ENCODE measurements at regions not wholly inside any gene's neighbourhood (a gene's known extent, or its start where the extent isn't known, plus 50 kb on each side); places are given as distances from the start of the nearest gene placed in this dataset.

- Histone ChIP-seq H3K79me2 (ENCODE audit: insufficient read depth, low read length) (no peaks in the 10 kb centered on the region), H3K9me3 (ENCODE audit: insufficient read depth, low read length, severe bottlenecking) (no peaks in the 10 kb centered on the region), H3K4me1 (ENCODE audit: insufficient read depth, low read length) (no peaks in the 10 kb centered on the region), H3K27me3 (ENCODE audit: insufficient read depth, low read length, poor library complexity) (peaks cover 2% of the 10 kb centered on the region), H3K4me3 (ENCODE audit: low read depth in 1 of 2, low read length in 2 of 2) (no peak overlapping the region), H2AFZ (ENCODE audit: low read depth, low read length) (no peak overlapping the region), H3K4me2 (ENCODE audit: insufficient read depth, low read length) (no peak overlapping the region), H3K9ac (ENCODE audit: low read depth, low read length) (no peak overlapping the region), H3K36me3 (ENCODE audit: insufficient read depth, low read length) (no peaks in the 10 kb centered on the region), H3K27ac (ENCODE audit: low read length) (no peak overlapping the region), H4K20me1 (ENCODE audit: insufficient read depth, low read length) (no peaks in the 10 kb centered on the region)
- ATAC-seq (ENCODE audit: insufficient read depth, low read depth) (no peak), DNase-seq (no peak)
- TF ChIP-seq CTCF (IDR thresholded peaks at IDR 0.05; ENCODE audit: borderline replicate concordance, extremely low read depth, low read length, poor library complexity, severe bottlenecking) = no peak
- TF ChIP-seq EZH2 (IDR thresholded peaks at IDR 0.05; ENCODE audit: borderline replicate concordance, low read depth, low read length, severe bottlenecking) = no peak
Observed at GRCh38 chr10:24046060-24046459, 162.9 kb upstream of the KIAA1217 start.

- H3K27ac ChIP-seq (ENCODE audit: low read length) = no peak overlapping the region
- H3K4me3 ChIP-seq (ENCODE audit: low read depth in 1 of 2, low read length in 2 of 2) = no peak overlapping the region
- peaks cover 2% of the 10 kb centered on the region for H3K27me3 ChIP-seq (ENCODE audit: insufficient read depth, low read length, poor library complexity)
- no peak overlapping the region for H2AFZ ChIP-seq (ENCODE audit: low read depth, low read length)
- no peaks in the 10 kb centered on the region for H4K20me1 ChIP-seq (ENCODE audit: insufficient read depth, low read length)
- DNase-seq (no peak), ATAC-seq (ENCODE audit: insufficient read depth, low read depth) (no peak)
- TF ChIP-seq CTCF (IDR thresholded peaks at IDR 0.05; ENCODE audit: borderline replicate concordance, extremely low read depth, low read length, poor library complexity, severe bottlenecking) = no peak
- TF ChIP-seq EZH2 (IDR thresholded peaks at IDR 0.05; ENCODE audit: borderline replicate concordance, low read depth, low read length, severe bottlenecking) = no peak
- H3K4me2 ChIP-seq (ENCODE audit: insufficient read depth, low read length) = no peak overlapping the region
- H3K9ac ChIP-seq (ENCODE audit: low read depth, low read length) = no peak overlapping the region
- H3K9me3 ChIP-seq (ENCODE audit: insufficient read depth, low read length, severe bottlenecking) = no peaks in the 10 kb centered on the region
- H3K79me2 ChIP-seq (ENCODE audit: insufficient read depth, low read length) = no peaks in the 10 kb centered on the region
- no peaks in the 10 kb centered on the region for H3K4me1 ChIP-seq (ENCODE audit: insufficient read depth, low read length)
- no peaks in the 10 kb centered on the region for H3K36me3 ChIP-seq (ENCODE audit: insufficient read depth, low read length)
Observed at GRCh38 chr10:24047176-24047575, 161.8 kb upstream of the KIAA1217 start.

GRCh38 chr10:24054421-24054820, 154.5 kb upstream of the KIAA1217 start:
- DNase-seq (no peak), ATAC-seq (ENCODE audit: insufficient read depth, low read depth) (no peak)
- no peak for TF ChIP-seq EZH2 (IDR thresholded peaks at IDR 0.05; ENCODE audit: borderline replicate concordance, low read depth, low read length, severe bottlenecking)
- no peak for TF ChIP-seq CTCF (IDR thresholded peaks at IDR 0.05; ENCODE audit: borderline replicate concordance, extremely low read depth, low read length, poor library complexity, severe bottlenecking)

GRCh38 chr10:24080207-24080606, 128.7 kb upstream of the KIAA1217 start:
- Histone ChIP-seq H3K79me2 (ENCODE audit: insufficient read depth, low read length) (no peaks in the 10 kb centered on the region), H3K4me3 (ENCODE audit: low read depth in 1 of 2, low read length in 2 of 2) (no peak overlapping the region), H3K9ac (ENCODE audit: low read depth, low read length) (no peak overlapping the region), H2AFZ (ENCODE audit: low read depth, low read length) (no peak overlapping the region), H3K4me1 (ENCODE audit: insufficient read depth, low read length) (no peaks in the 10 kb centered on the region), H3K27ac (ENCODE audit: low read length) (no peak overlapping the region), H3K4me2 (ENCODE audit: insufficient read depth, low read length) (no peak overlapping the region), H3K36me3 (ENCODE audit: insufficient read depth, low read length) (no peaks in the 10 kb centered on the region), H3K27me3 (ENCODE audit: insufficient read depth, low read length, poor library complexity) (no peaks in the 10 kb centered on the region), H3K9me3 (ENCODE audit: insufficient read depth, low read length, severe bottlenecking) (no peaks in the 10 kb centered on the region), H4K20me1 (ENCODE audit: insufficient read depth, low read length) (no peaks in the 10 kb centered on the region)
- ATAC-seq (ENCODE audit: insufficient read depth, low read depth) (no peak), DNase-seq (no peak)
- no peak for TF ChIP-seq EZH2 (IDR thresholded peaks at IDR 0.05; ENCODE audit: borderline replicate concordance, low read depth, low read length, severe bottlenecking)
- TF ChIP-seq CTCF (IDR thresholded peaks at IDR 0.05; ENCODE audit: borderline replicate concordance, extremely low read depth, low read length, poor library complexity, severe bottlenecking) = no peak

More at GRCh38 chr10:24054421-24054820, 154.5 kb upstream of the KIAA1217 start:
- H3K27me3 ChIP-seq (ENCODE audit: insufficient read depth, low read length, poor library complexity) = peaks cover 5% of the 10 kb centered on the region
- H3K79me2 ChIP-seq (ENCODE audit: insufficient read depth, low read length) = no peaks in the 10 kb centered on the region
- H4K20me1 ChIP-seq (ENCODE audit: insufficient read depth, low read length) = no peaks in the 10 kb centered on the region
- no peak overlapping the region for H3K4me2 ChIP-seq (ENCODE audit: insufficient read depth, low read length)
- H3K9ac ChIP-seq (ENCODE audit: low read depth, low read length) = no peak overlapping the region
- H3K9me3 ChIP-seq (ENCODE audit: insufficient read depth, low read length, severe bottlenecking) = no peaks in the 10 kb centered on the region
- H3K4me1 ChIP-seq (ENCODE audit: insufficient read depth, low read length) = no peaks in the 10 kb centered on the region
- no peak overlapping the region for H3K27ac ChIP-seq (ENCODE audit: low read length)
- no peaks in the 10 kb centered on the region for H3K36me3 ChIP-seq (ENCODE audit: insufficient read depth, low read length)
- no peak overlapping the region for H2AFZ ChIP-seq (ENCODE audit: low read depth, low read length)
- no peak overlapping the region for H3K4me3 ChIP-seq (ENCODE audit: low read depth in 1 of 2, low read length in 2 of 2)

All from DND-41 (cell line).